HG03066 (cell line): ENCODE measurements at regions not wholly inside any gene's neighbourhood (a gene's known extent, or its start where the extent isn't known, plus 50 kb on each side); places are given as distances from the start of the nearest gene placed in this dataset.

Source experiments
- ATAC-seq: cut with Tn5 transposase; IDR thresholded peaks from one replicate; pipeline ENCODE4 v1.9.1; 2021; ENCODE audit warnings: low read depth; ENCODE audit not compliant: unreplicated experiment

DNA sequence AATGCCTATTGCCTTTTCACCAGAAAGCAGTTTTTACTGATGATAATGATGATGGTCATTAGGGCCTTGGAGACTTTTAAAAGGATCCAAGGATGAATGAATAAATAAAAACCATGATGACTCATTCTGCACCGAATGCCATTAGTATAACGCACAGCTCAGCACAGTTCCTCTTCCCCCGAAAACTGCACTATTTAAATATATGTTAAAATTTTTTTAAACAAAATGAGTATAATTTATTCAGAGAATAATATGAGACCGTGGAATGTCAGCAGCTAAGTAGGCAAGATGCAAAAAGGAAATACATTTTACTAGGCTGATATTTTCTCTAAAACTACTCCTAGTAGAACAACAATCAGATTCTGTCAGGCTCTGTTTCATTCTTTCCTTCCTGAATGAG lies 83.4 kb upstream of the NANOGP8 start:
- ATAC-seq = no peak

DNA sequence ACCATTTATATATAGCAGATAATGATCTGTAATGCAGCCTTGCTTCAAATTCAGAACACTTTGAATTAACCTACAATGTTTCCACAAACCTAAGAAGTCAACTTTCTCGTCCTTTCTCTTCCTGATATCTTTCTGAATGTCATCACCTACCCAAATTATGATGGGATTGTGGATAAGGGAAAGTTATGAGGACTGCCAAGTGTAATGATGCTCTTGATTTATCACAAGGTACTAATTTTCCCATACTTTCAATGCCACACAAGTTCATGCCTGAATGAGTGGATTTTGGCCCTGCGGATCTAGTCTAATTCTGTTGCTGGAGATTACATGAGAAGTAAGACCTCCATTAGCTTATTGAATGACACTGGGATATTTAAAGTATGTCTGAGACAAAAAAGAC lies 82.6 kb upstream of the NANOGP8 start:
- ATAC-seq = no peak

GRCh38 chr15:35166730-35167359 lies 81.8 kb upstream of the NANOGP8 start:
- no peak for ATAC-seq

DNA sequence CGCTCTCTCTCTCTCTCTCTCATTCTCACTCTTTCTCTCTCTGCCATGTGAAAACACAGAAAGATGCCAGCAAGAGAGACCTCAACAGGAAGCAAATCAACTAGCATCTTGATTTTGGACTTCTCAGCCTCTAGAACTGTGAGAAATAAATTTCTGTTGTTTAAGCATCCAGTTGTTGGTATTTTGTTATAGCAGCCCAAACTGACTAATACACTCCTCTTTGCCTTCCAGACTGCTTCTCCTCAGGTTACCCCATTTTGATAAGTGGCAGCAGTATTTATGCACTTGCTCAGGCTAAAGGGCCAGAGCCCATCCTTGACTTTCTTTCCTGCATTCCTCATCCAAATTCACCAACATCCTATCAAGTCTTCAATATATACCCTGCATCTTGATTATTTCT lies 76.6 kb upstream of the NANOGP8 start:
- ATAC-seq = no peak

- ATAC-seq = no peak
Observed at GRCh38 chr15:35159170-35159569, 74.1 kb upstream of the NANOGP8 start.

GRCh38 chr15:35151782-35152181 lies 66.7 kb upstream of the NANOGP8 start:
- ATAC-seq = no peak

DNA sequence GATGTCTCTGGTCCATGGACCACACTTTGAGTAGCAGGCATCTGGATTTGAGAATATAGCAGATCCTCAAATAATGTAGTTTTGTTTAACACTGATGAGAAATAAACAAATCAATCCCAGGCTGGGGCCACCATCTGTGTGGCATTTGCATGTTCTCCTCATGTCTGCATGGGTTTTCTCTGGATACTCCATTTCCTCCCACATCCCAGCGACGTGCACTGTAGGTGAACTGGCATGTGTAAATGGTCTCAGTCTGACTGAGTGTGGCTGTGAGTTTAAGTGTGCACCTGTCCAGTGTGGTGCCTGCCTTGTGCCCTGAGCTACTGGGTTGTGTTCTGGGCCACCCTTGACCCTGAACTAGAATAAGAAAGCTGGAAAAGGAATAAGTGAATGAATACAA lies 66.3 kb upstream of the NANOGP8 start:
- ATAC-seq = no peak

DNA sequence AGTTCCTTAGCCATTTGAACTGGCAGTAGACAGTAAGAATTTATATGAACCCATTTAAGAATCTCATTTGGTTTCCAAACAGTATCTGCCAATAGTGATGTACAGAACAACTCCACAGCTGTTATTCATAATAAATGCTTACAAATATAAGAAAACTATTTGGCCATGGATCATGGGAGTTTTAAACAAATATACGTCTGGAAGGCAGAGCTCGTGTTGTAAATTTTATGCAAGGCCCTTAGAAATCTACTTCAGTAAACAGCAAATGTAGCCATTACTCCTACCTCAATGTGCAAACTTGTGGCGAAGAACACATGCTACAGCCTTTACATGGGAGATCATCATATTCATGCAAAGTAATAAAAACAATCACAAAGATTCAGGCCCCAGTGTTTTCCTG lies 65.3 kb upstream of the NANOGP8 start:
- no peak for ATAC-seq

- ATAC-seq = no peak
Observed at GRCh38 chr15:35145336-35145735, 60.2 kb upstream of the NANOGP8 start.

DNA sequence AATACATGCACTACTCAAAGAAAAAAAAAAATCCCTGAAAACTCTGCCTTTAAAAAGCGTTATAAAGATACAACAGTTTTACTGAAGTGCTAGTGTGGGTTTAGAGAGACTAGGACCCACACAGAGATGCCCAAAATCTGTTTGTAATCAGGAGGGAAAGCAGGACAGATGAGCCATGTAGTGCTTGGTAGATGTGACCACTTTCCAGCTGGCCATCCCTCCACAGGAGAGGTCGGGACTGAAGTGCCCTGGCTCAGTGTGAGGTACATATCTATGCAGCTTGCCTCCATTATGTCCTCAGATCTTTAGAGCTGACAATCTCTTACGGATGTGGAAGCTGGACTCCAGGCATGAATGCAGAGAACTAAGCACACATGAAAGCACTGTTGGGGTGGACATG lies 57.5 kb upstream of the NANOGP8 start:
- ATAC-seq = no peak

GRCh38 chr15:35141743-35142471 lies 56.8 kb upstream of the NANOGP8 start:
- no peak for ATAC-seq

DNA sequence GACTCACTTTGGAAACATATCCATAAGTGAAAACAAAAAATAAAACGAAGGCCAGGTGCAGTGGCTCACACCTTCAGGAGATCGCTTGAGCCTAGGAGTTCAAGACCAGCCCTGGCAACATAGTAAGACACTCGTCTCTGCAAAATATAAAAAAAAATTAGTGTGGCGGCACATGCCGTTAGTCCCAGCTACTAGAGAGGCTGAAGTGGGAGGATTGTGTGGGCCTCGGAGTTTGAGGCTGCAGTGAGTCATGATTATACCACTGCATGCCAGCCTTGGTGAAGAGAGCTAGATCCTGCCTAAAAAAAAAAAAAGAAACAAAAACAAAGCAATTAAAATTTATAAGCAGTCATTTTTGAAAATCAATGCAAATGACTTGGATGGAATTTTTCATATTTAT lies 54.7 kb upstream of the NANOGP8 start:
- no peak for ATAC-seq

DNA sequence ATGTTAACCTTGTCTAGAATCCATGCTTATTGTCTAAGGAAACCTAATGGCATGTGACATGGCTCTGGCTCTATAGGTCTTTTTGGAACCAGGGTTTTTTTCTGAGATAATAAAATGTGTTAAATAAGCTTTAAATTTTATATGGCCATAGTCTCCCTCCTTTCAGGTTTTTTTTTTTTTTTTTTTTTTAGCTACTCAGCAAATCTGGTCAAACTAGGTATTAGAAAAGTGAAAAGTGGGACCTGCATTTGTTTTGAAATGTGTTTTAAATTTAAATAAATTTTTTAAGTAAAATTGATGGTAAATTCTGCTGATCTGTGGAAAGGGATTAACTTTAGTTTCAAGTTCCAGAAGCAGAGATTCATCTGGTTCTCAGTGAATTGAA lies 52.1 kb upstream of the NANOGP8 start:
- no peak for ATAC-seq

DNA sequence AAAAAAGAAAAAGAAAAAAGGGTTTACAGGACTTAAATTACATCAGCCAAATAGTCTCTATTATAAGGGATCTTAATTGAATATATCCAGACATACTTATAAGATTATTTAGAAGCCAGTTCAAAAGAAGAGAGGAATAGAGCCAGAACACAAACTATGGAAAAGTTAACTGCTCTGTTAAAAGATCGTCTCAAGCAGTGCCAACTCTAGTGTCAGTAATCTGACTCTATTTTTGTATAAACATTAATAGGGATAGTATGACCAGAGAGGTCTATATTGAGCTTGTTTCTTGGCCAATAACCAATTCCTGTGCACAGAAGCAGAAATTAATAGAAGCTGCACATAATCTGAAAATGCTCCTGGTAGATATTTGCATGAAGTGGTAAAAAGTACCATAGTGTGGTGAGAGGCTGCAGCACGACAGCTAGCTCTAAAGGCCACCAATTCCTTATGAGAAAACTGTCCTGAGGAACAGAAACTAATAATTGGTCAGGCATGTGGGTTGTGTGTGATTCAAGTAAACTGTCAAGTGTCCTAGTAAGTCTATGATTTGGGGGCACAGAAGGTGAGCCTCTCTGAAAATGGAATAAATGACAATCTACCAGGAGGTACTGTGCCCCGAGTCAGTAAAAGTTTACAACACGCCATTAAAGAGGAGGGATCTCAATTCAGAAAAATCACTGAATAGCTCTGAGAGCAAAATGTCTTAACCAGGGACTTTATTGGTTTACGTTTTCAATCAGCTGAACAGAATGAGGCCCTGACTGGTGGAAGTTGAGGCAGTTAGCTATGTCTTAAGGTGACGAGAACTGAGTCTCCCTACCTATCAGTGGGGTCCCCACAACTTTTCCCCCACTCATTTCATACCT lies 51.5 kb upstream of the NANOGP8 start:
- peak; percentile 98 for ATAC-seq
